Activated CD8-positive, alpha-beta memory T cell treated with anti-CD3 and anti-CD28 coated beads for 1 hour (primary cell): ENCODE measurements at regions not wholly inside any gene's neighbourhood (a gene's known extent, or its start where the extent isn't known, plus 50 kb on each side); places are given as distances from the start of the nearest gene placed in this dataset.

Experiments used
- DNase-seq, 2 donors: peaks; one replicate each; pipeline ENCODE4 v3.0.0-alpha.2; 2020; ENCODE audit warnings: low read depth in 1 of 2; ENCODE audit errors: extremely low read depth in 1 of 2

- DNase-seq = no peak
These were observed 64.5 kb upstream of the EEPD1 start for GRCh38 chr7:36088553-36088952.

- no peak for DNase-seq
These were observed 64.1 kb upstream of the EEPD1 start for GRCh38 chr7:36088966-36089365.

- DNase-seq = no peak
These were observed 61.8 kb upstream of the EEPD1 start for GRCh38 chr7:36090976-36091873.

GRCh38 chr7:36091874-36092176 is 61.2 kb upstream of the EEPD1 start:
- DNase-seq = no peak

GRCh38 chr7:36092221-36092771 is 60.8 kb upstream of the EEPD1 start:
- DNase-seq = no peak

GRCh38 chr7:36096460-36097095 is 56.5 kb upstream of the EEPD1 start:
- DNase-seq = no peak

GRCh38 chr7:36098096-36098495 is 55.0 kb upstream of the EEPD1 start:
- DNase-seq = no peak

- DNase-seq = no peak
These were observed 52.8 kb upstream of the EEPD1 start for GRCh38 chr7:36100226-36100625.

- DNase-seq = no peak
These were observed 52.4 kb upstream of the EEPD1 start for GRCh38 chr7:36100634-36101033.
